Superior temporal gyrus (tissue), 1 donor: ENCODE measurements at regions not wholly inside any gene's neighbourhood (a gene's known extent, or its start where the extent isn't known, plus 50 kb on each side); places are given as distances from the start of the nearest gene placed in this dataset.
"Not testable (repeated sequence)": the region's sequence is repeated elsewhere in the genome, so short reads cannot be mapped to it uniquely, and the experiment has no call there.

Source experiments
- DNase-seq: peaks from one replicate; pipeline ENCODE4 v3.0.0-alpha.2; 2016; ENCODE audit errors: extremely low spot score

DNA sequence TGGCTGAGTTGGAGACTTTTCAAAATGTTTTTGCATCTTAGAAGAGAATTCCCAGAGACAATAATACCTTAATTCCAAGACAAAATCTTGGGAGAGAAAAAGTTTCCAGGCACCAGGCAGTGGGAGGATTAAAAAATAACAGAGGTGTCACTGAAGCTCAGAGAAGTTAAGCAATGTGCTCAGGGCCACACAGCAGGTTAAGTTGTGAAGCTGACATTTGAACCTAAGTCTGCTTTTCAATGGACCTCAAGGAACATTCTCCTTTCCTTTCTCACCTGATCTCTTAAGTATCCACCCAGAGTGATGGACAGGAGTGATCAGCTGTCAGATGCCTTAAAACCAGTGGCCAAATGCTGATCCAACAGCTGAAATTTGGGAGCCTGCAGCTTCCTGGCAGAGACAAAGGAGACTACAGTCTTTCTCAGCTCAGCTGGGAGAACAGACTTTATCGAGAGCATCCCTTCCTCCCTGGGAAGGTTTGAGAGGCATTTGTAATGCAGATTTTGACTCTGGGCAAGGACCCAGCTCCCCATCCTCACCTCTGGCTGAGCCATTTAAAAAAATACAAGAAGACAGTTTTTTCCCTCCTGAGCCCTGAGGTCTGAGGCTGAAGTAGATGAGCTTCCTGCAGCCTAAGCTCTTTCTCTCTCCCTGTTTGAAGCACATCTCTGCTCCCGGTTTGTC, 174.9 kb upstream of the RPH3A start:
- DNase-seq, result no peak

DNA sequence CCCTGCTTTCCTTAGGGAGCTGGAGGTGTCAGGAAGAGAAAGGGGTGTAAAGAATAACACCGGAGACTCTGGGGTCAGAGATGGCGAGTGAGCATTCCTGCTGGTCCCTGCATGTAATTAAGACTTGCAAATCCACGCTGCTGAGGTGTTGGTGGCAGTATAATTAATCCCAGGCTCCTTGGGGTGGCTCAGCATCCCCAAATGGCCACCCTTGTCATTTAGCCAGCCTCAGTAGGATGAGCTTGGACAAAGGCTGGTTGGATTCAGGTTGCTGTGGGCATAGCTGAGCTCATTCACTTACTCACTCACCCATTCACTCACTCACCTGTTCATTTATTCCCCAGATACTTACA, 174.4 kb upstream of the RPH3A start:
- no peak for DNase-seq

DNA sequence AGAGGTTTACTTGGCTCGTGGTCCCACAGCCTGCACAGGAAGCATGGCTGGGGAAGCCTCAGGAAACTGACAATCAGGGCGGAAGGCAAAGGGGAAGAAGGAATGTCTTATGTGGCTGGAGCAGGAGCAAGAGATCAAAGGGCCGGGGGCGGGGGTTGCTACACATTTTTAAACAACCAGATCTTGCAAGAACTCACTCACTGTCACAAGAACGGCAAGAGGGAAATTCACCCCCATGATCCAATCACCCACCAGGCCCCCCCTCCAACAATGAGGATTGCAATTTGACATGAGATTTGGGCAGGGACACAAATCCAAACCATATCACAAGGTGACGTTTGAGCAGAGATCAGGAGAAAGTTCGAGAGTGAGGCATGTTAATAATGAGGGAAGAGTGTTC, 163.7 kb upstream of the RPH3A start:
- DNase-seq, result no peak

DNA sequence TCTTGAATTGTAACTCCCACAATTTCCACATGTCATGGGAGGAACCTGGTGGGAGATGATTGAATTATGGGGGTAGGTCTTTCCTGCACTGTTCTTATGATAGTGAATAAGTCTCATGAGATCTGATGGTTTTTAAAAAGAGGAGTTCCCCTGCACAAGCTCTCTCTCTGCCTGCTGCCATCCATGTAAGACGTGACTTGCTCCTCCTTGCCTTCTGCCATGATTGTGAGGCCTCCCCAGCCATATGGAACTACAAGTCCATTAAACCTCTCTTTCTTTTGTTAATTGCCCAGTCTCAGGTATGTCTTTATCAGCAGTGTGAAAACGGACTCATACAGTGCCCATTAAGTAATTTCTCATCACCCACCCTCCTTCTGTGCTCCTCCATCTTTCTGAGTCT, 159.6 kb upstream of the RPH3A start:
- DNase-seq, result not testable (repeated sequence)

DNA sequence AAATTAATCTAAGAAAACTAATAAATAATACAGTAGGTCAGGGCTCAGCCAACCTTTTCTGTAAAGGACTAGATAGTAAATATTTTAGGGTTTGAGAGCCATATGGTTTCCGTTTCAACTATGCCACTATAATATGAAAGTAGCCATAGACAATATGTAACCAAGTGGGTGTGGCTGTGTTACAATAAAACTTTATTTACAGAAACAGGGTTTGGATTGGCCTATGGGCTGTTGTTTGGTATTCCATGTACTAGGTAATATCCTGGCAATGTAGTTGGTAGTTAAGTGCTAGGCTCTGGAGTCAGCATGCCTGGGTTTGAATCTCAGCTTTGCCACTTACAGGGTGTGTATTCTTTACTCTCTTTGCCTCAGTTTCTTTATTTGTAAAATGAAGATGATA, 156.5 kb upstream of the RPH3A start:
- no peak for DNase-seq

DNA sequence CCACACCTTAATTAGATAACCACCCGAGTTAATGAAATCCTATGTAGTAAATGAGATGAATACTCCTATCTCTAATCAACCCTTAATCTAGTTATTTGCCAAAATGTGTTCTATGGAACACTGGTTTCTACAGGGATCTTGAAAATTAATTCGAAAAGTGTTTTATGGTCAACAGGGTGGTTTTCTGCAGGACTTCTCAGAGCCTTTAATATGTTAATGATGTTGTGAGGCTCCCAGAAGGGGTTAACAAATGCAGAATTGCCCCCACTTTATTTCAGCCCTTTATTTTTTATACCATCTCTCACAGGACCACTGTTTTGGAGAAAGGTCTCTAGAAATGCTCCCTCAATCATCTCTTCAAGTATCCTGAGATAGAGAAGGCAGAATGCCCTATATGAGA, 153.1 kb upstream of the RPH3A start:
- DNase-seq, result no peak

DNA sequence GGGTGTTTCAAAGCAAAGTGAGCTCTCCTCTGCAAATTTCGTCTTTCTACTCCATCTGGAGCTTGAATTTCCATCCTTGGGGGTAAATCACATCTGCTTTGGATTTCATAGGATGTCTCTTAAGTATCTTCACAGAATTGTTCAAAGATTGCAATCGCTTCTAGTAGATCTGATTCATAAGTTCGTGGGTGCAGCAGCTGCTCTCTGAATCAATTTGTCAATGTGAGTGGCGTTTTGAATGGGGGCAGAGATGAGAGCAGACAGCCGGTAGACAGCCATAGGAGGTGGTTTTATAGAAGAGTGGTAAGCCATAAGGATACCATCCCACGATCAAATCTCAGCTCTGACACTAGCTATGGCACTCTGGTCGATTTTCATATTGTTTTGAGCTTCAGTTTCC, 146.0 kb upstream of the RPH3A start:
- DNase-seq, result peak; percentile 28

DNA sequence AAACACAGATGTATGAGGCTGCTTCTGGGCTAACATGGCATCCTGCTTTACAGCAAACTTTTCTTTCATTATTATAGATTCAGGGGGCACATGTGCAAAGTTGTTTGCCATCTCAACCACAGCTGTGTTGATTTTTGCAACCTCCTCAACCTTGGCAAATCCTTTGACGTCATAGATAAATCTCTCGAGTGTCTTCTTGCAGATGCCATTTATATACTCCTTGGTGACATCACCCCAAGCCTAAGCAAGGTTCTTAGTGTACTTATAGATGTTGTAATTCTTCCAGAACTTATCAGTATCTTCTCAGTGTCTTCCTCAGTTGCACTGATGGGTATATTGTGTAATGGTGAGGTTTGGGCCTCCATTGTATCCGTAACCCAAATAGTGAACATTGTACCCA, 135.4 kb upstream of the RPH3A start:
- DNase-seq, result no peak

DNA sequence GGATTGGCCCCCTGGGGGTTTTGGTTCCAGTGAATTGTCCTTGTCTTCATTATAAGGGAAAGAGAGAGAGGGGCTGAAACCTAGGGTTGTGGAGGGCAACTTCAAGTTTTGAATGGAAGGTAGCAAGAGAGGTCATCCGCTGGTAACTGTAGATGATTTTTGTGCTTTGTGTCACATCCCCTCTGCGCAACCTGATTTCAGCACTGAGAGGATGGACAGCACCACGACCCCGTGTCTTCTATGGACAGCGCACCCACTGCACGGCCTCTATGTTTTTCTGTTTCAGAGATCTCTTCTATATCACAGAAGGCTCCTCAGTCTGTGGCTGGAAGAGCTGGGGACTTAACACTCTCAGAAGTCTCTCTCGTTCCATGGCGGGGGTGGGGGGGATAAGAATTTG, 127.0 kb upstream of the RPH3A start:
- DNase-seq, result no peak

DNA sequence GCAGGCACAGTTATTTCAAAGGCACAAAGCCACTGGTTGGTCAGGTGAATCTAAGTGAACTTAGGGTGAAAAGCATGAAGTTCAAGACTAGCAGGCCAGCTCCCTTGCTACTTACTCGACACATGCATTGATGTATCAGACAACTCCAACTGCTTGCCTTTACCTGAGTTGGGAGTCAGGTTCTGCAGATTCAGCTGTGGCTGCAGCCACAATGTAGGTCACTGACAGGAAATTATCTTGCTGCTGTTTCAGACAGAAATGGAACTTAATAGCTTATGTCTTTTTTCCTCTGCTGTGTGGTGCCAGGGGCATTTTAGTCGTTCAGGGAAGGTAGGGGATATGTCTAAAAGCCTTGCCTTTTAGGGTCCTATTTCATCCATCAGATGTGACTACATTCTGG, 125.6 kb upstream of the RPH3A start:
- DNase-seq, result no peak

DNA sequence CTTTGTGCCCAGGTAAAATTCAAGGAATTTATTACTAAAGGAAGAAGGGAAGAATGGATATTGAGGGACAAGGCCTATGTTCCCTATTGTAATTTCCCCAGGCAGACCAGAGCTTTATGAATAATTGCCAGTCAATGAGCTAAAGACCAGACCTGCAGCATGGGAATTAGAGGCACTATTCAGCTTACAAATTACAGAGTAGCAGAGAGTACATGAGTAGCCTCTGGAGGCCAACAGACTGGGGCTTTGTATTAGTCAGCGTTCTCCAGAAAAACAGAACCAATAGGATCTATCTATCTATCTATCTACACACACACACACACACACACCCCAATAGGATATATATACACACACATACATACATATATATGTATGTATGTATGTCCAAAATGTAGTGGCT, 120.0 kb upstream of the RPH3A start:
- DNase-seq, result no peak

DNA sequence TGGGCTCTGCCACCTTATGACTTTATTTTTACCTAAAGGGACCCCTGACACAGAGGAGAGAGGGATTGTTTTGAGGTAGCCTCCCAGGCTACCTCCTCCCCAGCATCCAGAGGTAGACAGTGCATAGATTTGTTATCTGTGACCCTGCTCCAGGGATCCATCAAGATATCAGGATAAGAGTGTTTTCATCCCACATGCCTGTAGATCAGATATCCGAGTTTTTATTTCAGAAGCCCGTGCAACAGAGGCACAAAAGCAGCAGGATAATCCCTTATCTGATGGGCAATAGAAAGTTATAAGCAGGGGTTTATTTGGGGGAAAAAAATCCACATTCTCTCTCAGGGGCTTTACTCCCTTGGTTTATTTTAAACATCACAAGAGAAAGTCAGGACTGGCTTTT, 117.0 kb upstream of the RPH3A start:
- no peak for DNase-seq

DNA sequence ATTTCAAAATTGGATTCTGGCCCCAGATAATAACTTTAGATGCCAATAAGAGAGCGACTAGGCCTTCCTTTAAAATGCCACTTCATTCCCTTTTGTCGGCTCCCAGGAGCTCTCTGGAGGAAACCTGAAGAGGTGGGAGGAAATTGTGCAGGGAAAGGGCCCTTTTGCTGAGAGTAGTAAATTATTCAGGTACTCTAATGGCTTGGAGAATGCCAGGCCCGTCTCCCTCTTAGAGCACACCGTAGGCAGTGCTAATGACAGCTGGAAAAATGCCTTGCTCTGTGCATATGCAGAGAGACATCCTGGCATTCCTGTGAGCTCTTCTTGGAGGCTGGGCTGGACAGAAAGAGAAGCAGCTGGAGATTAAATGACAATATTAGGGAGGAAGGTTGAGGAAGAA, 115.0 kb upstream of the RPH3A start:
- DNase-seq, result peak; percentile 22

DNA sequence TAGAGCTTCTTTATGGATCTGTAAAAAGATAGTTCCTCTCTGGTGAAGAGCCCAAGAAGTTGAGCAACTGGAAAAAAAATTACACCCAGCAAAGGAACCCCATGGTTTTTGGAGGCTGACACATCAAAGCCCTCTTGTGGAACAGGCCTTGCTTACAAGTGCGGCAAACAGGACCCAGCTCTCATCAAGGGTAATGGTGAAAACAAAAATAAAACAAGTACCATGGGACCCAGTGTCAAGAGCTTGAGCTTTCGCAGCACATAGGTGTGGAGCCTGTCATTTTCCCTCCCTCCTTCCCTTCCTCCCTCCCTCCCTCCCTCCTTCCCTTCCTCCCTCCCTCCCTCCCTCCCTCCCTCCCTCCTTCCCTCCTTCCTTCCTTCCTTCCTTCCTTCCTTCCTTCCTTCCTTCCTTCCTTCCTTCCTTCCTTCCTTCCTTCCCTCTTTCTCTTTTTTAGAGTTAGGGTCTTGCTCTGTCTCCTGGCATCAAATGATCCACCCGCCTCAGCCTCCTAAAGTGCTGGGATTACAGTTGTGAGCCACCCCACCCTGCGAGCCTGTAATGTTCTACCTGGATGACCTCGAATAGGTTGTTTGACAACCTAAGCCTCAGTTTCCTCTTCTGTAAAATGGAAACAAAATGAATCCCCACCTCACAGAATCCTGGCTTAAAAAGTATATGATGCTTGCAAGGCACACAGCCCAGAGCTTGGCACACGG, 114.3 kb upstream of the RPH3A start:
- DNase-seq, result no peak

DNA sequence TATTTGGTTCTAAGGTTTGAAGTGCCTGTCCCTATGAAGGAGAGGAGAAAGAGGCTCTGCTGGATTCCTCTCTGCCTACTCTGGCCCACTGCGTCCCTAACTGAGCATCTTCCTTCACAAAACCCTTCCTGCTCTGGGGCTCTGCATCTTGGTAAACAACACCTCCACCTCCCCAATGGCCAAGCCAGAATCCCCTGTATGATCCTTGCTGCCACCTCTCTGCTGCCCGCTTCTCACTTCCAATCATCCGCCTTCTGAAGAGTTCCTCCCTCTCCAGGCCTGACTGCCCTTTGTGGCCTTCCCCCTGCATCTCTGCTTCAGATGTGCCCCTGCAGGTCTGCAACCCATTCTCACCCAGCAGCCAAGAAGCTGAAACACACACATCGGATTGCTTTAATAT, 110.6 kb upstream of the RPH3A start:
- no peak for DNase-seq

DNA sequence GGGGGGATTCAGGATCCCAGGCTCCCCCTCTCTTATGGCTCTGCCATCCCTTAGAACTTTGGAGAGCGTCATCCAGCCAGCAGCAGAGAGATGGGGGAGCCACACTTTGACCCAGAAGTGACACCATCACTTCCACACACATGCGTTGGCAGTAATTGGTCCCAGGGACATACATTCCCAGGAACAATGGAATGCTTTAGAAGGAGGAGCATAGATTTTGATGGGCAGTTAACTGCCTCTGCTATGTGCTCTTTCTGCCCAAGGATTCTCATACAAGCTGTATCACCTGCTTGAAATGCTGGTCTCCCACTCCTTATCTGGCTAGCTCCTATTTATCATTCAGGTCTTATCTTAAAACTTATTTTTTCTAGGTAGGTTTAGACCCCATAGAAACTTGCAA, 109.0 kb upstream of the RPH3A start:
- no peak for DNase-seq

DNA sequence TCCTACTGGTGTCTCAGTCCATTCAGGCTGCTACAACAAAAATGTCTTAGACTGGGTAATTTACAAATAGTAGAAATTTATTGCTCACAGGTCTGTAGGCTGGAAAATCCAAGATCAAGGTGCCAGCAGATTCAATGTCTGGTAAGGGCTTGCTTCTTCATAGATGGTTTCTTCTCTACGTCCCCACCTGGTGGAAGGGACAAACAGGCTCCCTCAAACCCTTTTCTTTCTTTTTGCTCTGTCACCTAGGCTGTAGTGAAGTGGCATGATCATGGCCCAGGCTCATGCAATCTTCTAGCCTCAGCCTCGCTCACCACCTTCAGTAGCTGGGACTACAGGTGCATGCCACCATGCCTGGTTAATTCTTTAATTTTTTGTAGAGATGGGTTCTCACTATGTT, 106.8 kb upstream of the RPH3A start:
- no peak for DNase-seq

DNA sequence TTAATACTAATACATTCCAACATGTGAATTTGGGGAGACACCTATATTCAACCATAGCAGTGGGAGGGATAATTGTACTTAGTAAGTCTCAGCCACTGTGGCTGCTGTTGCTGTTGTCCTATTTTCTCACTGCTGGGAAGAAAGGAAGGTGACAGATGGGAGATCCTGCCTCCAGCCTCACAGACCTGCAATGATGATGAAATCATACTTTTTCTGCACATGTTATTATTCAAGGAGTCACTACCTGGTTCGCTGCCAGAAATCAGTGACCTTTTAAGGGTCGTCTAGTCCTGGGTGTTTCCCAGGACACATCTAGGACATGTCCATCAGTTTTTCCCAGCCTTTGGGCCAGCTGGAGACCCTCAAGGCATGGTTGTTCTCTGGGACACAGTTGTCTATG, 106.2 kb upstream of the RPH3A start:
- peak; percentile 49 for DNase-seq

DNA sequence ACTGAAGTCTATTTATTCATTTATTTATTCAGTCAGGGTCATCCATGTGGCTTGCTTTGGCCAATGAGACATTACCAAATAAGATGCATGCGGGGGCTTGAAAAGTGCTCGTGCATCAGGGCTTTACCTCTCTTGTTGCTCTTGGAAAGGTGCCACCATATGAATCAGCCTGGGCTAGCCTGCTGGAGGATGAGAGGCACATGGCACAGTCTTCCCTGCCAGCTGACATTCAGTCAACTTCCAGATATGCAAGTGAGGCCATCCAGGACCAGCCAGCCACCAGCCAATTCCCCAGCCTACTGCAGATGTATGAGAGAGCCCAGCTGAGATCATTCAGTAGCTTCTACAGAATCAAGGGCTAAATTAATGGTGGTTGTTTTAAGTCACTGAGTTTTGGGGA, 105.2 kb upstream of the RPH3A start:
- peak; percentile 42 for DNase-seq

DNA sequence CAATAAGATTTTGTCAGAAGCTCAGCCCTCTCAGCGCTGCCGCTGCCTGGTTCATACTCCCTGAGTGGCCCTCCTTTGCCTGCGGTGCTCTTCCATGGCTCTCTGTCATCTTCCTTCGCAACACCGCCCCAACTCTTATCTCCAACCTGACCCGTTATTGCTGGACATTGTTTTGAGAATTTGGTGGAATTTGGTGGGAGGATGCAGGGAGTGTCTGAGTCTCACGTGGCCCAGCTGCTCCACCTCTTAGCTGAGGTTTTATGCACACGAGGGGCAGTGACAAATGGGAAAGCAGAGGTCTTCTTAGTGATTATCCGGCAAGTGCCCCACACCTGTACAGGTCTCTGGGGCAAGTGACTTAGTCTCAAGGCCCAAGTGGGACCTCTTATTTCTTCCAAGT, 97.5 kb upstream of the RPH3A start:
- no peak for DNase-seq

DNA sequence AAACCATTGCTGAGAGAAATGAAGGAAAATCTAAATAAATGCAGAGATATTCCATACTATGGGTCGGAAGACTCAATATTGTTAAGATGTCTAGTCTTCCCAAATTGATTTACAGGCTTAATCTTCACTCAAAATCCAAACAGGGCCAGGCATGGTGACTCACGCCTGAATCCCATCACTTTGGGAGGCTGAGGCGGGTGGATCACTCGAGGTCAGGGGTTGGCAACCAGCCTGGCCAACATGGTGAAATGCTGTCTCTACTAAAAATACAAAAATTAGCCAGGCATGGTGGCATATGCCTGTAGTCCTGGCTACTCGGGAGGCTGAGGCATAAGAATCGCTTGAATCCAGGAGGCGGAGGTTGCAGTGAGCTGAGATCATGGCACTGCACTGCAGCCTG, 94.1 kb upstream of the RPH3A start:
- DNase-seq, result not testable (repeated sequence)

DNA sequence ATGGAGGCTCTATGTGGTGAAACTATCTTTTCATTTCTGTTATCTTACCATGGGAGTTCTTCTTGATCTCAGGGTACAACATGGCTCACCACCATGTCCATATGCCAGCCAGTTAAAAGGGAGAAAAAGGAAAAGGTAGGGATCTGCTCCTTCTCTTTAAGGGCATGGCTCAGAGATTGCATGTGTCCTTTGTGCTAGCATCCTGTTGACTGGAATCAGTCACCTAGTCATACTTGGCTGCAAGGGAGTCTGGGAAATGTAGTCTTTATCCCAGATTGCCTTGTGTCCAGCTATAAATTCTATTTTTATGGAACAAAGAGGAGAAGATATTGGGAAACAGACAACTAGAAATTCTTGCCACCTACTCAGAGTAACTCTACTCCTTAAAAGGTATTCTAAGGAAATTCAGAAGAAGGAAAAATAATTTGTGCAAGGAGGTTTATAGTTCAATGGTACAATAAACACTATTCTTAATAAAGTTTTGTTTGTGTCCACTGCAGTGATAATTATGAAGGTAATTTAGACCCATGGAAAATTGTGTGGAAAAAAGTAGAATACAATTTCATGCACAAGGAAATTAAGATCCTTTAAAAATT, 86.4 kb upstream of the RPH3A start:
- DNase-seq, result no peak

DNA sequence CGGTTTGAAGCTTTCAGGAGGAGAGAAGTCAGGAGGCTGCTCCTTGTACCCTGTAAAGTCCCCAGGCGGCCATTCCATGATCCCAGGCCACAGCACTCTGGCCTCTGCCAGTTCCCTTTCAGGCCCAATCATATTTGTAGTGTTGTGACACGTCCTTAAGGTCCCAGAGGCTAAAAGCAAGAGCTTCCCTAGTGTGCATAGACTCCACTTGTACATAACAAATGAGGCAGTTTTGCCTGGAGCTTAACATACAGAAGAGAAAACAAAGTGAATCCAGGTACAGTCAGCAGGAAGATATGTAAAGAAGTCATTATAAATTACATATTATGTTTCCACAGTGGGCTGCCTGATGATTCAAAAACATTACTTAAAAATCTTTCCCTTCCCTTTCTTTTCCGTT, 81.1 kb upstream of the RPH3A start:
- DNase-seq, result no peak

DNA sequence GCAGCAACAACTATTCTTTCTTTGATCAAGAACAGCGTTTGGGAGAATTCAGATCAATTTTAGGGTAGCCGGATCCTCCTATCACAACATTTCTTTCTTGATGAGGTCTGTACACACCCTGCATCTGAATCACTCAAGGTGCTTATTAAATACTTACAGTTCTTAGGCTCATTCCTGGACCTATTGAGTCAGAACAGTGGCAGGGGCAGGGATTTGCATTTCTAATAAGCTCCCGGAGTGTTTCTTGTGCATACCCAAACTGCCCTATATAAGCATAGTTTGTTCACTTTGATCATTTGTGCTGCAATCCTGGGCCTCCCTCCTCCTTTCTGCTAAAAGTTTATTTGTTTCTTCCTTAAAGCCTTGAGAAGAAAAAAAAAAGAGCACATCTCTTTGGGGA, 80.5 kb upstream of the RPH3A start:
- DNase-seq, result no peak
